GM23338 (cell line): ENCODE measurements at regions not wholly inside any gene's neighbourhood (a gene's known extent, or its start where the extent isn't known, plus 50 kb on each side); places are given as distances from the start of the nearest gene placed in this dataset.

ENCODE experiments used
- ATAC-seq: fragments of 200-7000 bp; cut with Tn5 transposase; 3 replicates; pipeline ENCODE4 v1.9.1; 2020
- DNase-seq: peaks from one replicate; pipeline ENCODE4 v3.0.0-alpha.2; 2015; ENCODE audit warnings: low spot score
- H2AFZ ChIP-seq: fragments of 200-600 bp; sonication (generic); 2 replicates; pipeline ENCODE4 v1.8.0; 2016; ENCODE audit warnings: antibody characterized with exemption, mild to moderate bottlenecking, moderate library complexity
- H3F3A ChIP-seq: fragments of 200-600 bp; sonication (generic); replicated peaks from 2 replicates; pipeline ENCODE4 v1.8.0; 2017; ENCODE audit warnings: antibody characterized with exemption, mixed run types, low read depth
- H3K27ac ChIP-seq: fragments of 200-600 bp; sonication (generic); 2 replicates; pipeline ENCODE4 v1.6.1; 2016; ENCODE audit warnings: low read depth
- H3K27me3 ChIP-seq: fragments of 200-600 bp; sonication (generic); 2 replicates; pipeline ENCODE4 v1.8.0; 2016; ENCODE audit warnings: mild to moderate bottlenecking, mixed run types, moderate library complexity; ENCODE audit not compliant: insufficient read depth
- H3K36me3 ChIP-seq: fragments of 200-600 bp; sonication (generic); 2 replicates; pipeline ENCODE4 v1.8.0; 2016; ENCODE audit warnings: mild to moderate bottlenecking; ENCODE audit not compliant: insufficient read depth
- H3K4me1 ChIP-seq: fragments of 200-600 bp; sonication (generic); 2 replicates; pipeline ENCODE4 v1.8.0; 2016; ENCODE audit warnings: mild to moderate bottlenecking, moderate library complexity; ENCODE audit not compliant: insufficient read depth
- H3K4me2 ChIP-seq: fragments of 200-600 bp; sonication (generic); 2 replicates; pipeline ENCODE4 v1.7.1; 2017; ENCODE audit warnings: mixed run types
- H3K4me3 ChIP-seq: fragments of 200-600 bp; sonication (generic); 2 replicates; pipeline ENCODE4 v1.6.1; 2016; ENCODE audit warnings: mixed run types
- H3K79me2 ChIP-seq: fragments of 200-600 bp; sonication (generic); replicated peaks from 2 replicates; pipeline ENCODE4 v1.8.0; 2017; ENCODE audit warnings: mild to moderate bottlenecking; ENCODE audit not compliant: insufficient read depth
- H3K9me2 ChIP-seq: fragments of 200-600 bp; sonication (generic); 2 replicates; pipeline ENCODE4 v1.8.0; 2017; ENCODE audit not compliant: insufficient read depth
- H4K20me1 ChIP-seq: fragments of 200-600 bp; sonication (generic); replicated peaks from 2 replicates; pipeline ENCODE4 v1.8.0; 2017; ENCODE audit warnings: mild to moderate bottlenecking; ENCODE audit not compliant: insufficient read depth
- H3K27ac Mint-ChIP-seq: 2 replicates; pipeline ENCODE4 v1.8.0; 2020; ENCODE audit warnings: inconsistent platforms, mild to moderate bottlenecking, moderate library complexity, mixed read lengths
- H3K27me3 Mint-ChIP-seq: 3 replicates; pipeline ENCODE4 v1.8.0; 2022; ENCODE audit warnings: low read depth, mild to moderate bottlenecking, moderate library complexity, mixed read lengths, inconsistent platforms; ENCODE audit not compliant: insufficient read depth, poor library complexity
- H3K36me3 Mint-ChIP-seq: 3 replicates; pipeline ENCODE4 v1.8.0; 2021; ENCODE audit warnings: low read depth, mild to moderate bottlenecking, inconsistent platforms, moderate library complexity, mixed read lengths
- H3K4me1 Mint-ChIP-seq: 3 replicates; pipeline ENCODE4 v1.8.0; 2020; ENCODE audit warnings: mild to moderate bottlenecking, inconsistent platforms, mixed read lengths
- H3K4me3 Mint-ChIP-seq: 3 replicates; pipeline ENCODE4 v1.8.0; 2021; ENCODE audit warnings: moderate library complexity, mild to moderate bottlenecking, inconsistent platforms, mixed read lengths
- H3K9me3 Mint-ChIP-seq: 3 replicates; pipeline ENCODE4 v1.8.0; 2020; ENCODE audit warnings: moderate library complexity, mild to moderate bottlenecking, inconsistent platforms, mixed read lengths
- CREB1 ChIP-seq: fragments of 250-450 bp; sonication (Bioruptor Pico); IDR thresholded peaks from 2 replicates; pipeline ENCODE4 v1.5.0; 2020; ENCODE audit warnings: low read depth, mild to moderate bottlenecking, moderate library complexity
- CTCF ChIP-seq, 2 experiments: fragments of 200-600 bp in 1 of 2; sonication (generic) in 1 of 2; conservative IDR thresholded peaks; 2 replicates each; pipeline versions ENCODE4 v1.5.1 to v1.6.1; 2016 to 2017; ENCODE audit warnings: antibody characterized with exemption in 2 of 2, low read depth in 2 of 2, mild to moderate bottlenecking in 2 of 2, moderate library complexity in 1 of 2
- EZH2 ChIP-seq: fragments of 200-600 bp; sonication (generic); IDR thresholded peaks from one replicate; pipeline ENCODE4 v1.8.0; 2017; ENCODE audit warnings: antibody characterized with exemption, mild to moderate bottlenecking, low read depth; ENCODE audit not compliant: unreplicated experiment
- EZH2phosphoT487 ChIP-seq: fragments of 200-600 bp; sonication (generic); IDR thresholded peaks from one replicate; pipeline ENCODE4 v1.8.1; 2018; ENCODE audit warnings: antibody characterized with exemption; ENCODE audit not compliant: unreplicated experiment
- JUNB ChIP-seq: IDR thresholded peaks from one replicate; pipeline ENCODE4 v1.6.1; 2016; ENCODE audit warnings: antibody characterized with exemption; ENCODE audit not compliant: unreplicated experiment
- POLR2AphosphoS5 ChIP-seq: IDR thresholded peaks from 2 replicates; pipeline ENCODE4 v1.6.1; 2016; ENCODE audit warnings: antibody characterized with exemption, low read depth
- ZNF114 ChIP-seq: fragments of 250-450 bp; sonication (Bioruptor Pico); IDR thresholded peaks from 2 replicates; pipeline ENCODE4 v1.5.0; 2020; ENCODE audit warnings: mild to moderate bottlenecking, moderate library complexity
- ZNF462 ChIP-seq: fragments of 250-450 bp; sonication (Bioruptor Pico); IDR thresholded peaks from 2 replicates; pipeline ENCODE4 v1.5.0; 2020; ENCODE audit warnings: mild to moderate bottlenecking, moderate library complexity

GRCh38 chr1:65036570-65037051 lies 70.3 kb upstream of the JAK1 start (continued):
- TF ChIP-seq ZNF462 (CRISPR knock-in tag): no peak
- TF ChIP-seq POLR2AphosphoS5: no peak

- Histone ChIP-seq H3K4me3 (no peak overlapping the region), H3F3A (no peaks in the 10 kb centered on the region), H3K4me2 (no peak overlapping the region), H3K4me1 (no peaks in the 10 kb centered on the region), H3K9me2 (no peaks in the 10 kb centered on the region), H3K79me2 (no peaks in the 10 kb centered on the region), H3K36me3 (no peaks in the 10 kb centered on the region), H3K27ac (no peak overlapping the region), H3K27me3 (no peaks in the 10 kb centered on the region), H2AFZ (no peak overlapping the region), H4K20me1 (0 out of 2 replicates have a peak, but pooled peaks cover 2% of the 10 kb centered on the region)
- Mint-ChIP-seq H3K36me3 (no peaks in the 10 kb centered on the region), H3K9me3 (no peaks in the 10 kb centered on the region), H3K27ac (no peak overlapping the region), H3K4me3 (no peak overlapping the region), H3K27me3 (peaks cover 7% of the 10 kb centered on the region), H3K4me1 (no peaks in the 10 kb centered on the region)
- no peak for ATAC-seq
- no peak for DNase-seq
- no peak for TF ChIP-seq ZNF114 (CRISPR knock-in tag)
- no peak for TF ChIP-seq ZNF462 (CRISPR knock-in tag)
- TF ChIP-seq POLR2AphosphoS5: no peak
- TF ChIP-seq CTCF (conservative IDR thresholded peaks at IDR 0.05; ENCODE audit: low read depth in 2 of 2): no peak
- no peak for TF ChIP-seq EZH2phosphoT487
- no peak for TF ChIP-seq CREB1 (CRISPR knock-in tag)
- TF ChIP-seq JUNB: no peak
- TF ChIP-seq EZH2: no peak
These were observed 72.7 kb upstream of the JAK1 start for GRCh38 chr1:65039066-65039465.
